ENCODE measurements at regions not wholly inside any gene's neighbourhood (a gene's known extent, or its start where the extent isn't known, plus 50 kb on each side); places are given as distances from the start of the nearest gene placed in this dataset.

- in situ Hi-C loops (cut with MboI; ENCODE audit: low pct_unique_long_range_greater_than_20kb, low sequenced_read_pairs, unreplicated experiment): no loop called here
- no peak for TF ChIP-seq CTCF (IDR thresholded peaks at IDR 0.05; ENCODE audit: extremely low read depth, insufficient read depth, missing control alignments)
- DNase-seq (ENCODE audit: low spot score): no peak
These were observed 78.7 kb upstream of the SLC25A26 start for GRCh38 chr3:66142079-66142478.

GRCh38 chr3:66140743-66141372 lies 79.9 kb upstream of the SLC25A26 start:
- TF ChIP-seq CTCF (IDR thresholded peaks at IDR 0.05; ENCODE audit: extremely low read depth, insufficient read depth, missing control alignments): no peak
- no peak for DNase-seq (ENCODE audit: low spot score)
- in situ Hi-C loops (cut with MboI; ENCODE audit: low pct_unique_long_range_greater_than_20kb, low sequenced_read_pairs, unreplicated experiment): no loop called here

- no peak for DNase-seq (ENCODE audit: low spot score)
- no peak for TF ChIP-seq CTCF (IDR thresholded peaks at IDR 0.05; ENCODE audit: extremely low read depth, insufficient read depth, missing control alignments)
- in situ Hi-C loops (cut with MboI; ENCODE audit: low pct_unique_long_range_greater_than_20kb, low sequenced_read_pairs, unreplicated experiment): no loop called here
These were observed 80.7 kb upstream of the SLC25A26 start for GRCh38 chr3:66140106-66140505.

GRCh38 chr3:66139415-66139814 lies 81.4 kb upstream of the SLC25A26 start:
- no peak for DNase-seq (ENCODE audit: low spot score)
- in situ Hi-C loops (cut with MboI; ENCODE audit: low pct_unique_long_range_greater_than_20kb, low sequenced_read_pairs, unreplicated experiment): no loop called here
- no peak for TF ChIP-seq CTCF (IDR thresholded peaks at IDR 0.05; ENCODE audit: extremely low read depth, insufficient read depth, missing control alignments)

- peak; percentile 39 for DNase-seq (ENCODE audit: low spot score)
- in situ Hi-C loops (cut with MboI; ENCODE audit: low pct_unique_long_range_greater_than_20kb, low sequenced_read_pairs, unreplicated experiment): no loop called here
- peak; percentile 68 for TF ChIP-seq CTCF (IDR thresholded peaks at IDR 0.05; ENCODE audit: extremely low read depth, insufficient read depth, missing control alignments)
These were observed 82.2 kb upstream of the SLC25A26 start for GRCh38 chr3:66138336-66139313.

GRCh38 chr3:66136597-66136996 lies 84.2 kb upstream of the SLC25A26 start:
- no peak for TF ChIP-seq CTCF (IDR thresholded peaks at IDR 0.05; ENCODE audit: extremely low read depth, insufficient read depth, missing control alignments)
- no peak for DNase-seq (ENCODE audit: low spot score)
- in situ Hi-C loops (cut with MboI; ENCODE audit: low pct_unique_long_range_greater_than_20kb, low sequenced_read_pairs, unreplicated experiment): no loop called here
